ENCODE measurements at regions not wholly inside any gene's neighbourhood (a gene's known extent, or its start where the extent isn't known, plus 50 kb on each side); places are given as distances from the start of the nearest gene placed in this dataset.
A peak's percentile ranks its signal among the peaks of the same experiment; 100 is the strongest.

DNA sequence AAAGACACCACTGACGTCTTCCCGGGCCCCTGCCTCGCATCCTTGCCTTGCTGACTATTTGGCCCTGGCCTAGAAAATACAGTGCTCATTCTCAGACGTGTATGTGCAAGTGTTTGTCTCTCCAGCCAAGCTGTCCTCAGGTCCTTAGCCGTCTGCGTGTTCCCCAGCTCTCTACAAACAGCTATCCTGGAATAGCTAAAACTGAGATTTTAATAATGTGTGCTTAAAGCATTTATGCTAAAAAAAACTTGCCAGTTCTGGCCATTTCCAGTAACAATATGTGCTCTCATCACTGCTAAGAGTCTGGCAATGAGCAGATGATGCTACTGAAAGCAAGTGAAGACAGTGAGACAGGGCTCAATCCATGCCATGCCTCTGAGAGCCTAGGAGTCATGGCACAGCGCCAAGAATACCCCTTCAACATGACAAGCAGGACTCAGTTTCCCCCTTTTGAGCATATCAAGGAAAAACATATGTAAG lies 55.7 kb downstream of the IRF2BP2 start:
- DNase-seq (ENCODE audit: low read depth), result no peak

DNA sequence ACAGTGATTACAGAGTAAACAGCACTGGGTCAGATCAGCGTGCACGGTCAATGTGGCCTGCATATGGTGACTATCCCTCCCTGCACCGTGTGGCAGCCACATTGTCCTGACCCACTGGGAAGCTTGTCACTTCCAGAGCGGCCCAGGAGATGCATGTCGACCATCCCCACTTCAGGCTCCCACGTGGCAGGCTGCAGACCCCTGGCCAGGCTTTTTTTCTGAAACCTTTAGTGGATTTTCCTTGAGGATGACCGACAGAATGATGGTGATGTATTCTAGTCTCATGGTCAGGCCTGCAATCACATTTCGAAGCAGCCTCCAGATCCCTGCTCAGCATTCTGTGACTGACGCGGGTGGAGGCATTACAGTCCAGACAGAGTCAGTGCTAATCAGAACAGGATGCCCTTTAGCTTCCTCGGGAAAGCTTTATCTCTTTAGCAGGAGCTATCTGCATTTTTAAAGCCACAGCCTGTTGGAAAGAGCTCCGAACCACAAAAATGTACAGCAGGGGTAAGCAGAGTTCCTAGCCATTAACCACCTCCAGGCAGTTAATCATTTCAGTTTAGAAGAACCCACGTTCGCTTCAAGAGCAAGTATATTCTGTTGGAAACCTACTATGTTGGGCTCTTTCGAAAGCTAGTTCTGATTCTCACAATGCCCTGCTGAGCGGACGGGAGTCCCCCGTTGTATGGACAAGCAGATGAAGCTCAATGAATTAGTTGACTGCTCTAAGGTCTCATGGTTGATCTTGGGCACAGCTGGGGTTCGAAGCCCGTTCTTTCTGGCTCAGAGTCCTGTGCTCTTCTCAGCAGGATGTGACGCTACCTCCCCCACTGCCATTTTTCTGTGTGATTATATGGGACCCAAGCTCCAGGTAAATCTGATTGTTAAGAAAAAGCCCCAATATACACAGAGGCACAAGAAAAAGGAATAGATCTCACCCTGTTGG lies 56.5 kb downstream of the IRF2BP2 start:
- peak; percentile 71 for DNase-seq (ENCODE audit: low read depth)

DNA sequence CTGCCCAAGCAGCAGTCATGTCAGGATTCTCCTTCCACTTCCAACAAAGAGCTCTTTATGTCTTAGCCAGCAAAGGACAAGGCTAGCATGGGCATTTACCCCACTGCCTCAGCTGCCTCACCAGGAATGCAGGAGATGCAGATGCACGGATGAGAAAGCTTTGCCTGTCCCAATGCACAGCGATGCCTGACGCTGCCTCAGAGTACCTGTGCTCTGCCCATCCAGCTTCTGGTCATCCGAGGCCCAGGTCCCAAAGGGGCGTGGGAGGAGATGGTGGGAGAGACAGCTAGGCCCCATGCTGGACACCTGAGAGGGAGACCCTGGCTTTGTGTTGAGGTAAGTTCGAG lies 59.0 kb downstream of the IRF2BP2 start:
- DNase-seq (ENCODE audit: low read depth), result no peak

DNA sequence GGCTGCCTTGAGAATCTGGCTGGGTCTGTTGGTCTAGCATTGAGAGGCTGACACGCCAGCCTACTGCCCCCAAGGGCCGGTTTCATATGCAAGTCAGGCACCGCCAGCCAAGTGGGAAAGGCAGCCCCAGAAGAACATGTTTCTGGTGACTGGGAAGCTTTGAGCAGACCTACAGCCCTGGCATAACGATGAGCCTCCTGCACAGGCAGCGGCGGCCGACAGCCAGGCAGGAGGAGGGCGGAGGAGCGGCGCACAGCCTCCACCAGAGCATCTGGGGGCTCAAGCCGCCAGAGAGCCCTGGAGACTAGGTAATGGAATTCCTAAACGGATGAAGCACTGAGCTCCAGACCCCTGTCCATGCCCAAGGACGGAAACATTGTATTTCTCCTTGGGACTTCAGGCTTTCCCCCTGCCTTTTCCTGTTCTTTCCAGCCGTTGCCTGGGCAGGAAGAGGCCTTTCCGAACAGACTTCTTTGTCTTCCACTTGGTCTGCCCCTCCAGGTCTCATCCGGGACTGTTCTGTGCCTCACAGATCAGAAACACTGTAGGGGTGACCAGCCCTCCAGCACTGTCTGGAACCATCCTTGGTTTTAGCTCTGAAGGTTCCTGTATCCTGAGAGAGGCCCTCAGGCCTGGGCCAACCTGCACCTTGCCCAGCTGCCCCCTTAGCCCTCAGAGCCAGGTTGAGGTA lies 59.5 kb downstream of the IRF2BP2 start:
- DNase-seq (ENCODE audit: low read depth), result no peak

DNA sequence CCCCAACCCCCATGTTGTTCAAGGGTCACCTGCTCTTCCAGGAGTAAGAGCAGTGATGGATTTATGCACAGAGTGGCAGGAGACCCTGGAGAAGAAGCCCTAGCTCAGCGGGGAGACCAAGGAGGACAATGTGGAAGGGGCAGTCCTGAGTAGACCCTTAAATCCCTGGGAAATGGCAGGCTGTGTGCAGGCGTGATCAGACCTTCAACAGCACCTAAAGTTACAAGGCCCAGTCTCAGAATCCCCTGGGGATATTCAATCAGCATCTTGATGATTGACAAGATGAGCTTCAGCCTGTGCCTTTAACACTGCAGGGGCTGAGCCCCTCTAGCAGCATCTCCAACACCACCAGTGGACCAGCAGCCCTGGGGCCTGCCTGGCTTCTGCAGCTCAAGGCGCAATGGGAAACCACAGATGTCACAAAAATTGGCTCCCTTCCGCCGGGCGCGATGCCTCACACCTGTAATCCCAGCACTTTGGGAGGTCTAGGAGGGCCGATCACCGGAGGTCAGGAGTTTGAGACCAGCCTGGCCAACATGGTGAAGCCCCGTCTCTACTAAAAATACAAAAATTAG lies 60.4 kb downstream of the IRF2BP2 start:
- DNase-seq (ENCODE audit: low read depth), result no peak

- no peak for DNase-seq (ENCODE audit: low read depth)
Measured at GRCh38 chr1:234546890-234547788, 62.8 kb downstream of the IRF2BP2 start.

- no peak for DNase-seq (ENCODE audit: low read depth)
Measured at GRCh38 chr1:234546387-234546704, 63.6 kb downstream of the IRF2BP2 start.

- DNase-seq (ENCODE audit: low read depth), result no peak
Measured at GRCh38 chr1:234545517-234546386, 64.2 kb downstream of the IRF2BP2 start.

- peak; percentile 86 for DNase-seq (ENCODE audit: low read depth)
Measured at GRCh38 chr1:234544087-234544579, 65.2 kb upstream of the TARBP1 start.

GRCh38 chr1:234543442-234544086 lies 64.6 kb upstream of the TARBP1 start:
- no peak for DNase-seq (ENCODE audit: low read depth)

DNA sequence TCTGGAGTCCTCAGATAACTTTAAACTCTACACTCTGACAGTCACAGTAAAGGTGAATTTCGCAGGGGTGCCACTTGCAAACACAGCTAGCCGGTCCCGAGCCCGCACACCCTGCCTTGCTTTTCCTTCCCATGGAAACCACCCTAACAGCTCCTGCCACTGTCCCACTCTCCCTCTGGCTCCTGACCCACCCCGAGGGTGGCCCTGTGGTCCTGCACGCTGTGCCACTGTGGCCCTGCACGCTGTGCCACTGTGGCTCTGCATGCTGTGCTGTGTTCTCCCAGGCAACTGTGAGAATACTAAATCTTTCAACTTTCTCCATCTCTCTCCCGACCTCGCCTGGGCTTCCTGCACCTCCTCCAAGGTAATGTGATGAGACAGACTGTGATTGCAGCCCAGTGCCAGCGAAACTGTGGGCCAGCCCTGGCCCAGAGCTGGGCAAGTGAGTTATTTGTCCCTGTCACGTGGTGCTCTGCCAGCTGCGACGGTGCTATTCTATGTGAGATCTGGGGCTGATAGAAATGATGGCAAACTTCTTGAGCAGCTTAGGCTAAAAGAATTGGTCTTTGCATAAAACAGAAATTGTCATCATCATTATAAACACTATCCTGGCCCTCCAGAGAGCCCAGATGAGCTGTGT lies 63.4 kb upstream of the TARBP1 start:
- DNase-seq (ENCODE audit: low read depth), result no peak

DNA sequence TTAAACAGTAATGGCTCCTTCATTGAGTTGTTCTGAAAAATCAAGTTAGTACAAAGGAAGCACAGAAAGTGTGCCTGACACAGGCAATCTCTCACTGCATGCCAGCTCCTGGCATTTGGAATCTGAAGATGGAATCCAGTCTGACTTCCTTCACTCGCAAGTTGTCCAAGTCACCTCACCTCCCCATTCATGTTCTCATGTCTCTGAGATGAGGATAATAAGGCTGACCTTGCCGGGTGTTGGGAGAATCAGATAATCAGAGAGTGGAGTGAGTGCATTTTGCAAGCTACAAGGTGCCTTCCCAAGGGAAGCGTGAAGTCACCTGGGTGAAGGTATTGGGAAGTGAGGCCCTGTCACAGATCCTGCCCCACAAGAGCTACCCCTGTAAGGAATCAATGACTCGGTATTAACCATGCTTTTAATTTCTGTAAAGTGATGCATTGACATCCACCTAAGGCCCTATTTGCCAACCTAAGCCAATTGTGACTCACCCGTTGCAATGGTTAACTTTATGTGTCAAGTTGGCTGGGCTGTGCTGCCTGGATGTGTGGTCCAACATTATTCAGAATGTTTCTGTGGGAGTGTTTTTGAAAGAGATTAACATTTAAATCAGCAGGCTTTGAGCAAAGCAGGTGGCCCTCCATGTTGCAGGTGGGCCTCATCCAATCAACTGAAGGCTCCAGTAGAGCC lies 62.5 kb upstream of the TARBP1 start:
- DNase-seq (ENCODE audit: low read depth), result peak; percentile 43

DNA sequence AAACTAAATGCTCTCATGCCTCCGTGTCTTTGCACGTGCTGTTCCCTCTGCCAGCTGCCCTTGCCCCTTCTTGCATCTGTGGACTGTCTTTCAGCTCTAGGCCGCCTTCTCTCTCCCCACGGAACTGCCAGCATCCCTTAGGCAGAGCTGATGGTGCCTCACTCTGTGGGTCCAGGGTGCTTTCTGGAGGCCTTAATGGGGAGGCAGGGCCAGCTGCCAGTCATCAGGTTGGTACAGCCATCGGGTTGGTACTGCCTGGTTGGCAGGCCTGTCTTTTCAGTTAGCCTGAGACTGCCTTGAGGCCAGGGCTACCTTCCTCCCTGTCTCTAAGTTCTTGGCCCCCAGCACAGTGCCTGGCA lies 61.4 kb upstream of the TARBP1 start:
- no peak for DNase-seq (ENCODE audit: low read depth)

- DNase-seq (ENCODE audit: low read depth), result no peak
Measured at GRCh38 chr1:234539666-234540403, 60.9 kb upstream of the TARBP1 start.

DNA sequence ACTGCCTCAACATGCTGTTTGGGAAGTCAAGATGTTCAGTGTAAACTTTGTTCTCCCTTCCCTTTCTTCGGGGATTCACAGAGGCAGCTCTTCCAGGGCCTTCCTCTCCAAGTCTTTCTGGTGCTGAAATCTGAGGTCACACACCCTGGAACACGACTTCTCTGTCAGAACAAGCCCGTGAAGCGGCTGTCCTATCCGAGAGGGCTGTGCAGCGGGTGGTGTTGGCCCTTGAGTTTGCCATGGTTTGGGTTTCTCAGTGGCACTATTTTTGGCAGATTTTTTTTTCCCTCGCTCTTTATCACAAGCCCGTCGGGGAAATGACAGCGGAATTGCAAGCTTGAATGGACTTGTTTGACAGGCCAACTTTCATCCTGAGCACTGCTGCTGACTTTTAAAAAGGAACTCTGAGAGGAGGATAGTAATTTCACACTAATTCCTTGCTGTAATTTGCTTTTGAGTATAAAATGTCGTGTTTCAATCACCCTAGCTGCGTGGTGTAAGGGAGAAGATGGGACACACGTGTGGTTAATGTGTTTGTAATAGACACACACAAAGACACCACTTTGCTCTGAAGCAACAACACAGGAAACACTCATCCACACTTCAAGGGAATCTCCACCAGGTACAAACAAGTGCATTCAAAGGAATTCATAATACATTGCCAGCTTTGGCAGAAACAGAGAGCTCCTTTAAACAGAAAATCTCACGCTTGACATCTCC lies 60.1 kb upstream of the TARBP1 start:
- no peak for DNase-seq (ENCODE audit: low read depth)

GRCh38 chr1:234538062-234538731 lies 59.2 kb upstream of the TARBP1 start:
- no peak for DNase-seq (ENCODE audit: low read depth)

DNA sequence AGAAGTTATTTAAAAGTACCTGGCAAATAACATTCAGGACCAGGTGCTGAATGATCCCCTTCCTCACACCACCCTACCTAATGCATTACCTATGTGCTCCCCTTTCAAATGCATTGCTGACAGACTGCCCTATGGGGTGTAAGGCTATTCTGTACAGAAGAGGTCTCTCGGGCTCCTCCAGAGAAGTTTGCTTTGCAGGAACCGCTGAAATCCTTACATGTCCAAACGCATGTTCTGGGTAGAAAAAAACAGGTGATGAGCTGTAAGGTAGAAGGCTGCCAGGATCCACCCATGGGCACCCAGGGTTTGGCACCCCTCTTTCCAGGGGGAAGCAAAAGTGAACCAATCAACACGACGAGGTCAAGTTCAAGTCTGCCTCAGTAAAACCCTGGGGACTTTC lies 58.3 kb upstream of the TARBP1 start:
- no peak for DNase-seq (ENCODE audit: low read depth)

All from Daoy (cell line).